Body of pancreas (tissue), 4 donors: ENCODE measurements at regions not wholly inside any gene's neighbourhood (a gene's known extent, or its start where the extent isn't known, plus 50 kb on each side); places are given as distances from the start of the nearest gene placed in this dataset.
"Not testable (repeated sequence)": the region's sequence is repeated elsewhere in the genome, so short reads cannot be mapped to it uniquely, and the experiment has no call there.

Source experiments
- ATAC-seq: fragments of 150-250 bp; one replicate; pipeline ENCODE4 v1.9.1; 2016
- DNase-seq, 4 donors: peaks; one replicate each; pipeline ENCODE4 v3.0.0-alpha.2; 2019
- H3K27ac ChIP-seq, 4 donors: fragments of 200-600 bp; sonication (generic); 1 replicate in 3 of 4; 2 replicates in 1 of 4; pipeline versions ENCODE4 v1.5.1 to v1.6.1; 2016 to 2019; ENCODE audit warnings: mild to moderate bottlenecking in 1 of 4, mixed read lengths in 1 of 4, moderate library complexity in 1 of 4
- H3K27me3 ChIP-seq, 2 donors: fragments of 200-600 bp; sonication (generic); one replicate each; pipeline ENCODE4 v1.6.0; 2016; ENCODE audit warnings: mild to moderate bottlenecking in 1 of 2
- H3K36me3 ChIP-seq, 2 donors: fragments of 200-600 bp; sonication (generic); replicated peaks in 1 of 2; 2 replicates each; pipeline ENCODE4 v1.5.1; 2016; ENCODE audit warnings: low read depth in 2 of 2; ENCODE audit not compliant: insufficient read depth in 1 of 2
- H3K4me1 ChIP-seq: fragments of 200-600 bp; sonication (generic); one replicate; pipeline ENCODE4 v1.6.0; 2016
- H3K4me3 ChIP-seq, 2 donors: fragments of 200-600 bp; sonication (generic); 1 replicate in 1 of 2; 2 replicates in 1 of 2; pipeline ENCODE4 v1.5.1; 2016 to 2019
- H3K9me3 ChIP-seq, 3 donors: fragments of 200-600 bp; sonication (generic); 1 replicate in 2 of 3; 2 replicates in 1 of 3; pipeline ENCODE4 v1.5.1; 2016
- POLR2A ChIP-seq, 3 donors: fragments of 450-650 bp; IDR thresholded peaks; one replicate each; pipeline ENCODE4 v1.6.1; 2016; ENCODE audit warnings: antibody characterized with exemption in 3 of 3, mild to moderate bottlenecking in 2 of 3
- WGBS, 2 donors: methylation state at CpG; one replicate each; pipeline ENCODE4 v1.1.5; 2017; 5-methylcytosine and 5-hydroxymethylcytosine counted together
- intact Hi-C: fragments of 100-400 bp; cut with DNase I; formaldehyde crosslinking; loops from one replicate; pipeline ENCODE4 v1.15.1; 2023
- TF ChIP-seq, protein P1 (sequence below), 7 experiments: fragments of 450-650 bp in 4 of 7; fragments of 200-600 bp in 3 of 7; sonication (generic) in 3 of 7; IDR thresholded peaks; one replicate each; pipeline ENCODE4 v1.5.1; 2016 to 2019; ENCODE audit warnings: antibody characterized with exemption in 7 of 7

DNA sequence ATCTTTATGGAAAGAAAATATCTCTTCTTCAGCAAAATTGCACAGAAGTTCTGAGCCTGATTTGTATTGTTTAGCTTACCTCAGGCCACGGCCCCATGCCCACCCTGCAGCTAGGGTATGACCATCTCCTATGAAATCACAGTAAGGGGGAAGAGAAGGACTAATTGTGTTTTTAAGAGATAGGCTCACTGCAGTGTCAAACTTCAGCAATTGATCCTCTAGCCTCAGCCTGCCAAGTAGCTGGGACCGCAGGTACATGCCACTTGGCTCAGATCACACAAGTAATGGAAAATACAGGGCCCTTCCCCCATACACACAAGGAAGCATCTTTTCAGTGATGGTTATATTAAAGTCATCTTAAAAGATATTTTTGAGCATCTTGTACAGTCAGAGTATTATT lies 60.0 kb downstream of the DMAC1 start:
- Histone ChIP-seq H3K4me3 (no peak overlapping the region), H3K9me3 (no peaks in the 10 kb centered on the region), H3K27ac (no peak overlapping the region), H3K36me3 (no peaks in the 10 kb centered on the region), H3K27me3 (no peaks in the 10 kb centered on the region), H3K4me1 (no peaks in the 10 kb centered on the region)
- no peak for TF ChIP-seq POLR2A (IDR thresholded peaks at IDR 0.05)
- TF ChIP-seq, protein P1, sequence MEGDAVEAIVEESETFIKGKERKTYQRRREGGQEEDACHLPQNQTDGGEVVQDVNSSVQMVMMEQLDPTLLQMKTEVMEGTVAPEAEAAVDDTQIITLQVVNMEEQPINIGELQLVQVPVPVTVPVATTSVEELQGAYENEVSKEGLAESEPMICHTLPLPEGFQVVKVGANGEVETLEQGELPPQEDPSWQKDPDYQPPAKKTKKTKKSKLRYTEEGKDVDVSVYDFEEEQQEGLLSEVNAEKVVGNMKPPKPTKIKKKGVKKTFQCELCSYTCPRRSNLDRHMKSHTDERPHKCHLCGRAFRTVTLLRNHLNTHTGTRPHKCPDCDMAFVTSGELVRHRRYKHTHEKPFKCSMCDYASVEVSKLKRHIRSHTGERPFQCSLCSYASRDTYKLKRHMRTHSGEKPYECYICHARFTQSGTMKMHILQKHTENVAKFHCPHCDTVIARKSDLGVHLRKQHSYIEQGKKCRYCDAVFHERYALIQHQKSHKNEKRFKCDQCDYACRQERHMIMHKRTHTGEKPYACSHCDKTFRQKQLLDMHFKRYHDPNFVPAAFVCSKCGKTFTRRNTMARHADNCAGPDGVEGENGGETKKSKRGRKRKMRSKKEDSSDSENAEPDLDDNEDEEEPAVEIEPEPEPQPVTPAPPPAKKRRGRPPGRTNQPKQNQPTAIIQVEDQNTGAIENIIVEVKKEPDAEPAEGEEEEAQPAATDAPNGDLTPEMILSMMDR (IDR thresholded peaks at IDR 0.05), result no peak
- no peak for DNase-seq
- no peak for ATAC-seq
- intact Hi-C loops, result no loop called here
- 75 to 82% methylated on average over 2 of the region's 2 CpGs for WGBS, 2 donors

DNA sequence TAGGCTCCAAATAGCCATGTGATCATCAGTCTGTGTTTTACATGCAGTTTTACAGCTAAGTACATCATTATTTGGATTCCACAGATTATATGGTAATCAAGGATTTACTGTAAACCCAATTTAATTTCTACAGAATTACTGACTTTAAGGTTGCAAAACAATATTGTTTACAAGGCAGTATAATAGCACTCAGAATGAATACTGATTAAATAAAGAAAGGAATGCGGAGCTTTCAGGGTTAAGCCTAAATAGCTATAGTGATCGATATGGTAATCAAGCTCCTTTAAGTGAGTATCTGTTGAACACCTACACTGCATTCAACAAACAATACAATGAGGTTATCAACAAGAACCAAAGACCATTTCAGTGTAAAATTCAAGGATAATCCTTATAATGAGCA lies 64.3 kb downstream of the DMAC1 start:
- Histone ChIP-seq H3K27ac (no peak overlapping the region), H3K27me3 (no peaks in the 10 kb centered on the region), H3K4me3 (no peak overlapping the region), H3K36me3 (no peaks in the 10 kb centered on the region), H3K4me1 (no peaks in the 10 kb centered on the region), H3K9me3 (no peaks in the 10 kb centered on the region)
- TF ChIP-seq, protein P1 (IDR thresholded peaks at IDR 0.05), result no peak
- TF ChIP-seq POLR2A (IDR thresholded peaks at IDR 0.05), result no peak
- ATAC-seq, result no peak
- 72 to 81% methylated on average over 2 of the region's 2 CpGs for WGBS, 2 donors
- intact Hi-C loops, result no loop called here
- no peak for DNase-seq

DNA sequence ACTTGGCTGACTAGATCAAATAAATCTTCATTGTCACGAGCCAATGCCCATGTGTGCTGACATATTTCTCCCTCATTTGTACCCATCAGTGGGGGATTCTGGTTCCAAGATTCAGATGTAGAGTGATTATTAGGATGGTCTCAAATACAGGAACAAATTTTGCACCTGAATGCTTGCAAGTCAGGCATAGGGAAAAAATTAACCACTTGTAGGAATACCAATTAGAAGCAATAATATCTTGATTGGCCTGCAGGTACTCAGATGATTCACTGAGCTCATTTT lies 69.5 kb downstream of the DMAC1 start:
- intact Hi-C loops, result no loop called here
- WGBS, 2 donors, result 37 to 53% methylated on average over 1 of the region's 1 CpG
- H3K4me3 ChIP-seq, result no peak overlapping the region
- ATAC-seq (no peak), DNase-seq (no peak)
- no peaks in the 10 kb centered on the region for H3K36me3 ChIP-seq
- no peaks in the 10 kb centered on the region for H3K4me1 ChIP-seq
- H3K27me3 ChIP-seq, result no peaks in the 10 kb centered on the region
- H3K27ac ChIP-seq, result no peak overlapping the region
- H3K9me3 ChIP-seq, result no peaks in the 10 kb centered on the region
- TF ChIP-seq, protein P1 (IDR thresholded peaks at IDR 0.05), result no peak
- TF ChIP-seq POLR2A (IDR thresholded peaks at IDR 0.05), result no peak

DNA sequence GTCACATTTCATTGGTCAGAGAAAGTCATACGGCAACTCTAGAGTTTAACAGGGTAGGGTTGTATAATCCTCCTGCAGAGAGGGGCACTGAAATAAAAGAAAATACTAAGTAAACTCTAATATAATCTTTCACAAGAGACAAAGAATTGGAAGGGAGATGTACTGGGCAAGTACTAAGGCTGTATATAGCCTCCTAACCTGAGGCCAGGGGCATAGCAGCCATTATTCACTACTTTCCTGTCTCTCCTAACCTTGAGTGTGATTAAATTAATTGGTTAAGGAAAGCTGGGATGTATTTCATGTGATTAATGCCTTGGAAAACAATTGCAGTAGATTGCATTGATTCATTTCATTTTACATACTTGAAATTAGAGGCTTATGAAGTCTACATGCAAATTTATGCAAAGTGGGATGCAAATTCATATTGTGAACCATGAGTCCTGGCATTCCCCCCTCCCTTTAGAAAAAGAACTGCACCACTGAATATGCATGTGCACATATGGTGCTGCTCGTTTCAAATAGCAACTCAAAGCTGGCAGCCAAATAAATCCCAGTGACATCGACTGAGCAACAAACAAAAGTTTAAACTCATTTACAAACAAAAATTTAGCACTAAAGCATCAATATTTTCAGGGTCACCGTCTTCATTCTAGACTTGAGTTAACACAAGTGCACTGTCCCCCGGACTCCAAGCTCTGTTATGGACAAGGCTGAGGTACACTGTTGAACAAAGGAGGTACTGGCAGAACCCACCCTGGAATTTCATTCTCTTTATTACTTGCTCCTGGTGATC lies 70.0 kb downstream of the DMAC1 start:
- Histone ChIP-seq H3K4me3 (no peak overlapping the region), H3K36me3 (no peaks in the 10 kb centered on the region), H3K27ac (no peak overlapping the region), H3K27me3 (no peaks in the 10 kb centered on the region), H3K9me3 (no peaks in the 10 kb centered on the region), H3K4me1 (no peaks in the 10 kb centered on the region)
- ATAC-seq (no peak), DNase-seq (no peak)
- WGBS, 2 donors, result 59 to 69% methylated on average over 5 of the region's 5 CpGs
- intact Hi-C loops, result no loop called here
- TF ChIP-seq, protein P1 (IDR thresholded peaks at IDR 0.05), result no peak
- no peak for TF ChIP-seq POLR2A (IDR thresholded peaks at IDR 0.05)

DNA sequence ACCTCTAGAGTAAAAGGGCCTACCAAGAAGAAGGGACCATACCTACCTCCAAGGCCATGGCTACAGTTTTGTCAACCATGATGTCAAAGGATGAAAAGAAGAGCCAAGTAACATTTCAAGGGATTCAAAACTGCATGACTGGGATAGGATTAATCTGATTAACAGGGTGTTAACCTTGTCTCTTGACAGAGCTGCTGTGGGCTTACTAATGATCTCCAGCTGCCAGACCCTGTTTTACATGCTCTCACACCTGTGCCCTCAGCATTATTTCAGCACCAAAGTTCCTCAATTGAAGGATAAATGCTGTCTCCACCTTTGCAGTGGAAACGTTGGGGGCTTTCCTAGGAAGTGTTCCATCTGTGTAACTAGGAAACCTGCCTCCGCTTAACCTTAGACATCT lies 78.3 kb downstream of the DMAC1 start:
- TF ChIP-seq, protein P1 (IDR thresholded peaks at IDR 0.05), result no peak
- TF ChIP-seq POLR2A (IDR thresholded peaks at IDR 0.05), result no peak
- Histone ChIP-seq H3K36me3 (no peaks in the 10 kb centered on the region), H3K9me3 (no peaks in the 10 kb centered on the region), H3K27ac (no peak overlapping the region), H3K4me1 (no peaks in the 10 kb centered on the region), H3K27me3 (no peaks in the 10 kb centered on the region), H3K4me3 (no peak overlapping the region)
- 58 to 62% methylated on average over 2 of the region's 2 CpGs for WGBS, 2 donors
- no peak for DNase-seq
- no peak for ATAC-seq
- intact Hi-C loops, result no loop called here

DNA sequence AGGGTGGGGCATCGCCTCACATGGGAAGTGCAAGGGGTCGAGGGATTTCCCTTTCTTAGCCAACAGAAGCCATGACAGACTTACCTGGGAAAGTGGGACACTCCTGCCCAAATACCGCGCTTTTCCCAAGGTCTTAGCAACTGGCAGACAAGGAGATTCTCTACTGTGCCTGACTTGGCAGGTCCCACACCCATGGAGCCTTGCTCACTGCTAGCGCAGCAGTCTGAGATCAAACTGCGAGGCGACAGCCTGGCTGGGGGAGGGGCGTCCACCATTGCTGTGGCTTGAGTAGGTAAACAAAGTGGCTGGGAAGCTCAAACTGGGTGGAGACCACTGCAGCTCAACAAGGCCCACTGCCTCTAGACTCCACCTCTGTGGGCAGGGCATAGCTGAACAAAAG lies 86.5 kb downstream of the DMAC1 start:
- H3K9me3 ChIP-seq, DNase-seq, H3K27ac ChIP-seq, intact Hi-C loops, H3K36me3 ChIP-seq, H3K4me3 ChIP-seq, H3K27me3 ChIP-seq, H3K4me1 ChIP-seq, ATAC-seq: not testable (repeated sequence)
- WGBS, 2 donors, result 74 to 82% methylated on average over 8 of the region's 8 CpGs
